GM23248 (cell line): ENCODE measurements at regions not wholly inside any gene's neighbourhood (a gene's known extent, or its start where the extent isn't known, plus 50 kb on each side); places are given as distances from the start of the nearest gene placed in this dataset.
A peak's percentile ranks its signal among the peaks of the same experiment; 100 is the strongest.

Experiments
- DNase-seq: peaks from one replicate; pipeline ENCODE4 v3.0.0-alpha.2; 2015
- H2AFZ ChIP-seq: fragments of 200-600 bp; sonication (generic); 2 replicates; pipeline ENCODE4 v1.6.1; 2016; ENCODE audit warnings: antibody characterized with exemption
- H3F3A ChIP-seq: fragments of 200-600 bp; sonication (generic); 2 replicates; pipeline ENCODE4 v1.6.1; 2016; ENCODE audit warnings: mild to moderate bottlenecking, antibody characterized with exemption, mixed run types; ENCODE audit not compliant: insufficient read depth
- H3K27ac ChIP-seq: fragments of 200-600 bp; sonication (generic); 2 replicates; pipeline ENCODE4 v1.5.1; 2016; ENCODE audit warnings: mild to moderate bottlenecking
- H3K27me3 ChIP-seq: fragments of 200-600 bp; sonication (generic); replicated peaks from 2 replicates; pipeline ENCODE4 v1.6.1; 2016; ENCODE audit warnings: mild to moderate bottlenecking; ENCODE audit not compliant: insufficient read depth
- H3K36me3 ChIP-seq: fragments of 200-600 bp; sonication (generic); 2 replicates; pipeline ENCODE4 v1.6.1; 2016; ENCODE audit warnings: low read depth, mild to moderate bottlenecking
- H3K4me1 ChIP-seq: fragments of 200-600 bp; sonication (generic); 2 replicates; pipeline ENCODE4 v1.6.1; 2016; ENCODE audit warnings: mild to moderate bottlenecking; ENCODE audit not compliant: insufficient read depth
- H3K4me2 ChIP-seq: fragments of 200-600 bp; sonication (generic); one replicate; pipeline ENCODE4 v1.6.1; 2016; ENCODE audit warnings: mild to moderate bottlenecking; ENCODE audit not compliant: unreplicated experiment
- H3K4me3 ChIP-seq: fragments of 200-600 bp; sonication (generic); 2 replicates; pipeline ENCODE4 v1.5.1; 2016; ENCODE audit warnings: mild to moderate bottlenecking
- H3K79me2 ChIP-seq: fragments of 200-600 bp; sonication (generic); 2 replicates; pipeline ENCODE4 v1.6.1; 2016; ENCODE audit warnings: mild to moderate bottlenecking; ENCODE audit not compliant: insufficient read depth
- H3K9ac ChIP-seq: fragments of 200-600 bp; sonication (generic); 2 replicates; pipeline ENCODE4 v1.6.1; 2016; ENCODE audit warnings: mild to moderate bottlenecking
- H3K9me2 ChIP-seq: fragments of 200-600 bp; sonication (generic); 2 replicates; pipeline ENCODE4 v1.6.1; 2016; ENCODE audit warnings: mixed run types, mild to moderate bottlenecking, moderate library complexity; ENCODE audit not compliant: insufficient read depth
- H3K9me3 ChIP-seq: fragments of 200-600 bp; sonication (generic); one replicate; pipeline ENCODE4 v1.6.1; 2017; ENCODE audit warnings: low read depth
- H4K20me1 ChIP-seq: fragments of 200-600 bp; sonication (generic); 2 replicates; pipeline ENCODE4 v1.6.0; 2016; ENCODE audit not compliant: insufficient read depth
- EZH2 ChIP-seq: fragments of 200-600 bp; sonication (generic); IDR thresholded peaks from 2 replicates; pipeline ENCODE4 v1.6.1; 2018; ENCODE audit warnings: antibody characterized with exemption, mild to moderate bottlenecking; ENCODE audit not compliant: insufficient read depth, poor library complexity, severe bottlenecking
- EZH2phosphoT487 ChIP-seq: fragments of 200-600 bp; sonication (generic); IDR thresholded peaks from 2 replicates; pipeline ENCODE4 v1.6.1; 2018; ENCODE audit warnings: antibody characterized with exemption, moderate library complexity, mild to moderate bottlenecking, low read depth; ENCODE audit not compliant: insufficient read depth
- WGBS, 2 experiments: methylation state at CpG; one replicate each; pipeline ENCODE4 v1.1.6; 2015 to 2017; ENCODE audit warnings: low lambda C conversion rate in 2 of 2, low coverage in 1 of 2; ENCODE audit errors: missing lambda C conversion rate in 2 of 2; 5-methylcytosine and 5-hydroxymethylcytosine counted together
- in situ Hi-C: fragments of 300-500 bp; cut with MboI; formaldehyde crosslinking; loops from 2 replicates; pipeline ENCODE4 v1.15.0; 2020

- Histone ChIP-seq H3K36me3 (no peaks in the 10 kb centered on the region), H3K9ac (no peak overlapping the region), H3K27me3 (no peaks in the 10 kb centered on the region), H3K9me3 (no peaks in the 10 kb centered on the region), H3K79me2 (no peaks in the 10 kb centered on the region), H3K4me1 (no peaks in the 10 kb centered on the region), H3K4me2 (no peak overlapping the region), H3K27ac (no peak overlapping the region), H3F3A (no peaks in the 10 kb centered on the region), H2AFZ (no peak overlapping the region), H4K20me1 (no peaks in the 10 kb centered on the region), H3K4me3 (no peak overlapping the region), H3K9me2 (no peaks in the 10 kb centered on the region)
- DNase-seq = no peak
- WGBS, 2 experiments = 26 to 27% methylated on average over 2 of the region's 2 CpGs
- in situ Hi-C loops = no loop called here
- TF ChIP-seq EZH2phosphoT487 (no peak), EZH2 (no peak)
Measured at GRCh38 chr5:118604106-118604505, 384.2 kb downstream of the DTWD2 start.

DNA sequence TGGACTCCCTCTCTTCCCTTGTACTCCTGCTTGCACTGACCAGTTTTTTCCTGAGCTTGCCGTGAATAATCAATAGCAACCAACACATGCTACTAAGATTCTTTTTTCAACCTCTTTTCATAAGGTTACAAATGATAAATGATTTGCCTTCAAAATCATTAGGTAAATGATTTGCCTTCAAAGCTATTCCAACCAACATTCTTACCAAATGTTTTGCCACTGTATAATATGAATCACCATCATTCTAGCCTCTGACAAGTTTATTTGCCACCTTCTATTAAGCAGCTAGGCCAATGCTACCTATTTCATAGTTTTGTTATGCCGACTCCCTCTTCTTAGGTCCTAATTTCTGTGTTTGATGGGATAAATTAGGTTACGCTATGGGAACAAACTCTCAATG is 385.1 kb downstream of the DTWD2 start:
- 87 to 89% methylated on average over 3 of the region's 3 CpGs for WGBS, 2 experiments
- no peaks in the 10 kb centered on the region for H4K20me1 ChIP-seq
- no peaks in the 10 kb centered on the region for H3K36me3 ChIP-seq
- no peak overlapping the region for H3K4me2 ChIP-seq
- no peak for DNase-seq
- no peaks in the 10 kb centered on the region for H3K79me2 ChIP-seq
- H3K9me2 ChIP-seq = no peaks in the 10 kb centered on the region
- H3K4me3 ChIP-seq = no peak overlapping the region
- TF ChIP-seq EZH2 (no peak), EZH2phosphoT487 (no peak)
- H3K9me3 ChIP-seq = no peaks in the 10 kb centered on the region
- H3K4me1 ChIP-seq = no peaks in the 10 kb centered on the region
- no peak overlapping the region for H3K9ac ChIP-seq
- in situ Hi-C loops = no loop called here
- H3K27me3 ChIP-seq = no peaks in the 10 kb centered on the region
- no peak overlapping the region for H3K27ac ChIP-seq
- no peaks in the 10 kb centered on the region for H3F3A ChIP-seq
- no peak overlapping the region for H2AFZ ChIP-seq

GRCh38 chr5:118598311-118598710 is 390.0 kb downstream of the DTWD2 start:
- H3K4me3 ChIP-seq = no peak overlapping the region
- no peaks in the 10 kb centered on the region for H4K20me1 ChIP-seq
- no peak overlapping the region for H3K27ac ChIP-seq
- no peak for DNase-seq
- H3K4me2 ChIP-seq = no peak overlapping the region
- H2AFZ ChIP-seq = no peak overlapping the region
- H3K9ac ChIP-seq = no peak overlapping the region
- H3K9me3 ChIP-seq = no peaks in the 10 kb centered on the region
- no peaks in the 10 kb centered on the region for H3K9me2 ChIP-seq
- no peaks in the 10 kb centered on the region for H3K79me2 ChIP-seq
- no peaks in the 10 kb centered on the region for H3K27me3 ChIP-seq
- no peaks in the 10 kb centered on the region for H3F3A ChIP-seq
- TF ChIP-seq EZH2phosphoT487 (no peak), EZH2 (no peak)
- no peaks in the 10 kb centered on the region for H3K4me1 ChIP-seq
- in situ Hi-C loops = no loop called here
- H3K36me3 ChIP-seq = no peaks in the 10 kb centered on the region
- WGBS, 2 experiments = 76 to 79% methylated on average over 3 of the region's 3 CpGs

DNA sequence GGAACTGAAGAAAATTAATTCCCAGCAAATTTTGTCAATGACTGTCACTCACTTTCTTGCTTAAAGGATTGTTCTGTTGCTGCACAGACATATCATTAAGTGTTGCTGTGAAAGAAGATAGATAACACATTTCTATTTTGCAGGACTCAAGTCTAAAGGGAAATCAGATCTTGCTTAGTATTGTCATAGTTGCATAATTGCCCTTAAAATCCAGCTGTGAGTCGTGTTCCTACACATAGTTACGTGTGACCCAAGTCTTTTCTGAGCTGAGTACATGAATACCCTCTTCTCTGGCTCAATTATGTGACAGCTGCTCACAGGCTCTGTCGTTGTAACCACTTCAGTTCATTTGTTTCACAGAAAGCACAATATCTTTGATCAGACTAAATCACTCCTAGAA is 390.8 kb downstream of the DTWD2 start:
- Histone ChIP-seq H3K27ac (no peak overlapping the region), H3K9me2 (no peaks in the 10 kb centered on the region), H2AFZ (no peak overlapping the region), H4K20me1 (no peaks in the 10 kb centered on the region), H3K79me2 (no peaks in the 10 kb centered on the region), H3K36me3 (no peaks in the 10 kb centered on the region), H3K4me3 (no peak overlapping the region), H3K27me3 (no peaks in the 10 kb centered on the region), H3K4me2 (no peak overlapping the region), H3K9ac (no peak overlapping the region), H3K4me1 (no peaks in the 10 kb centered on the region), H3K9me3 (no peaks in the 10 kb centered on the region), H3F3A (no peaks in the 10 kb centered on the region)
- peak; percentile 6 for DNase-seq
- 5 to 30% methylated on average over 3 of the region's 3 CpGs for WGBS, 2 experiments
- TF ChIP-seq EZH2 (no peak), EZH2phosphoT487 (no peak)
- in situ Hi-C loops = no loop called here

GRCh38 chr5:118596255-118596654 is 392.1 kb downstream of the DTWD2 start:
- 58 to 63% methylated on average over 4 of the region's 4 CpGs for WGBS, 2 experiments

More at GRCh38 chr5:118596255-118596654, 392.1 kb downstream of the DTWD2 start:
- no peak for DNase-seq
- Histone ChIP-seq H3K27ac (no peak overlapping the region), H3K9me3 (no peaks in the 10 kb centered on the region), H3K27me3 (0 out of 2 replicates have a peak, but pooled peaks cover 7% of the 10 kb centered on the region), H2AFZ (no peak overlapping the region), H3F3A (no peaks in the 10 kb centered on the region), H3K4me2 (no peak overlapping the region), H3K9me2 (no peaks in the 10 kb centered on the region), H3K4me1 (no peaks in the 10 kb centered on the region), H3K36me3 (no peaks in the 10 kb centered on the region), H3K4me3 (no peak overlapping the region), H3K79me2 (no peaks in the 10 kb centered on the region), H3K9ac (no peak overlapping the region), H4K20me1 (no peaks in the 10 kb centered on the region)
- in situ Hi-C loops = no loop called here
- TF ChIP-seq EZH2 = no peak
- TF ChIP-seq EZH2phosphoT487 = no peak
